HFF-Myc (cell line): ENCODE measurements at regions not wholly inside any gene's neighbourhood (a gene's known extent, or its start where the extent isn't known, plus 50 kb on each side); places are given as distances from the start of the nearest gene placed in this dataset.
A peak's percentile ranks its signal among the peaks of the same experiment; 100 is the strongest.

Source experiments
- DNase-seq: peaks from one replicate; pipeline ENCODE4 v3.0.0-alpha.2; 2011; ENCODE audit warnings: low read depth; ENCODE audit errors: extremely low read depth
- H3K4me3 ChIP-seq: replicated peaks from 2 replicates; pipeline ENCODE4 v1.5.1; 2011; ENCODE audit warnings: low read depth, mild to moderate bottlenecking, control low read depth, low read length
- CTCF ChIP-seq: IDR thresholded peaks from 2 replicates; pipeline ENCODE4 v1.5.1; 2012; ENCODE audit warnings: mild to moderate bottlenecking, low read depth, low read length, control low read depth; ENCODE audit errors: missing control alignments

GRCh38 chr4:102411408-102411807 is 66.1 kb upstream of the SLC39A8 start:
- no peak for TF ChIP-seq CTCF
- no peak overlapping the region for H3K4me3 ChIP-seq
- peak; percentile 0 for DNase-seq

GRCh38 chr4:102416765-102417164 is 71.5 kb upstream of the SLC39A8 start:
- DNase-seq, result no peak
- no peak for TF ChIP-seq CTCF

GRCh38 chr4:102420563-102421398 is 75.5 kb upstream of the SLC39A8 start:
- no peak overlapping the region for H3K4me3 ChIP-seq
- no peak for TF ChIP-seq CTCF

More at GRCh38 chr4:102416765-102417164, 71.5 kb upstream of the SLC39A8 start:
- H3K4me3 ChIP-seq, result no peak overlapping the region

GRCh38 chr4:102422843-102423242 is 77.6 kb upstream of the SLC39A8 start:
- TF ChIP-seq CTCF, result no peak
- no peak for DNase-seq
- H3K4me3 ChIP-seq, result no peak overlapping the region

More at GRCh38 chr4:102420563-102421398, 75.5 kb upstream of the SLC39A8 start:
- DNase-seq, result peak; percentile 5

GRCh38 chr4:102423375-102423774 is 77.8 kb upstream of the NFKB1 start:
- no peak overlapping the region for H3K4me3 ChIP-seq
- TF ChIP-seq CTCF, result no peak
- no peak for DNase-seq

- H3K4me3 ChIP-seq, result no peak overlapping the region
- DNase-seq, result no peak
- TF ChIP-seq CTCF, result no peak
Observed at GRCh38 chr4:102427371-102427998, 73.7 kb upstream of the NFKB1 start.
